Hindlimb muscle (tissue), 1 donor: ENCODE measurements at regions not wholly inside any gene's neighbourhood (a gene's known extent, or its start where the extent isn't known, plus 50 kb on each side); places are given as distances from the start of the nearest gene placed in this dataset.

Experiments
- DNase-seq: peaks from one replicate; pipeline ENCODE4 v3.0.0-alpha.2; 2013

GRCh38 chr20:51095633-51096521 lies 73.0 kb upstream of the KCNG1 start:
- no peak for DNase-seq

GRCh38 chr20:51094221-51094620 lies 71.3 kb upstream of the KCNG1 start:
- DNase-seq = peak; percentile 26

- DNase-seq = no peak
Measured at GRCh38 chr20:51093240-51093763, 70.4 kb upstream of the KCNG1 start.

- DNase-seq = no peak
Measured at GRCh38 chr20:51092338-51092737, 69.4 kb upstream of the KCNG1 start.

- DNase-seq = no peak
Measured at GRCh38 chr20:51091406-51092195, 68.7 kb upstream of the KCNG1 start.

GRCh38 chr20:51089840-51090239 lies 66.9 kb upstream of the KCNG1 start:
- no peak for DNase-seq

- no peak for DNase-seq
Measured at GRCh38 chr20:51089272-51089781, 66.4 kb upstream of the KCNG1 start.

GRCh38 chr20:51087266-51087665 lies 64.4 kb upstream of the KCNG1 start:
- DNase-seq = no peak

GRCh38 chr20:51085769-51086168 lies 62.9 kb upstream of the KCNG1 start:
- no peak for DNase-seq

GRCh38 chr20:51084593-51085377 lies 61.9 kb upstream of the KCNG1 start:
- no peak for DNase-seq

- no peak for DNase-seq
Measured at GRCh38 chr20:51083447-51083846, 60.5 kb upstream of the KCNG1 start.

- no peak for DNase-seq
Measured at GRCh38 chr20:51082988-51083387, 60.1 kb upstream of the KCNG1 start.

GRCh38 chr20:51080516-51080915 lies 57.6 kb upstream of the KCNG1 start:
- peak; percentile 12 for DNase-seq

- no peak for DNase-seq
Measured at GRCh38 chr20:51079488-51079887, 56.6 kb upstream of the KCNG1 start.

GRCh38 chr20:51077686-51078060 lies 54.8 kb upstream of the KCNG1 start:
- no peak for DNase-seq

GRCh38 chr20:51076786-51077685 lies 54.1 kb upstream of the KCNG1 start:
- no peak for DNase-seq

GRCh38 chr20:51074062-51074461 lies 51.2 kb upstream of the KCNG1 start:
- DNase-seq = no peak
